IPS-20b (cell line): ENCODE measurements at regions not wholly inside any gene's neighbourhood (a gene's known extent, or its start where the extent isn't known, plus 50 kb on each side); places are given as distances from the start of the nearest gene placed in this dataset.
A peak's percentile ranks its signal among the peaks of the same experiment; 100 is the strongest.

ENCODE experiments used
- H3K27ac ChIP-seq: one replicate; pipeline ENCODE4 v1.5.1; 2013; ENCODE audit warnings: low read length
- H3K27me3 ChIP-seq: 2 replicates; pipeline ENCODE4 v1.6.1; 2013; ENCODE audit warnings: mild to moderate bottlenecking, low read length, inconsistent platforms; ENCODE audit not compliant: insufficient read depth
- H3K36me3 ChIP-seq: 2 replicates; pipeline ENCODE4 v1.6.1; 2013; ENCODE audit warnings: low read depth, mild to moderate bottlenecking, inconsistent platforms, low read length, moderate library complexity; ENCODE audit not compliant: insufficient read depth
- H3K4me1 ChIP-seq: 2 replicates; pipeline ENCODE4 v1.6.1; 2013; ENCODE audit warnings: mild to moderate bottlenecking, control low read depth, inconsistent platforms, low read length, moderate library complexity; ENCODE audit not compliant: insufficient read depth
- H3K4me3 ChIP-seq: 2 replicates; pipeline ENCODE4 v1.5.1; 2013; ENCODE audit warnings: mild to moderate bottlenecking, low read length, inconsistent platforms
- H3K9ac ChIP-seq: 2 replicates; pipeline ENCODE4 v1.6.1; 2013; ENCODE audit warnings: low read depth, mild to moderate bottlenecking, inconsistent platforms, low read length, moderate library complexity
- H3K9me3 ChIP-seq: 2 replicates; pipeline ENCODE4 v1.6.1; 2013; ENCODE audit warnings: mild to moderate bottlenecking, low read depth, low read length, inconsistent platforms; ENCODE audit not compliant: insufficient read depth

- Histone ChIP-seq H3K27me3 (no peaks in the 10 kb centered on the region), H3K9ac (no peak overlapping the region), H3K9me3 (no peaks in the 10 kb centered on the region), H3K4me1 (peaks cover 7% of the 10 kb centered on the region; the same call in 1 of the 2 replicates), H3K36me3 (no peaks in the 10 kb centered on the region), H3K4me3 (no peak overlapping the region), H3K27ac (no peak overlapping the region)
Observed at GRCh38 chr13:105365831-105366230, 1169.6 kb downstream of the EFNB2 start.

GRCh38 chr13:105365021-105365550 is 1170.4 kb downstream of the EFNB2 start:
- Histone ChIP-seq H3K27me3 (no peaks in the 10 kb centered on the region), H3K4me1 (peaks cover 11% of the 10 kb centered on the region; the same call in 1 of the 2 replicates), H3K9ac (no peak overlapping the region), H3K36me3 (no peaks in the 10 kb centered on the region), H3K9me3 (no peaks in the 10 kb centered on the region), H3K4me3 (no peak overlapping the region), H3K27ac (no peak overlapping the region)

GRCh38 chr13:105364191-105364590 is 1171.3 kb downstream of the EFNB2 start:
- Histone ChIP-seq H3K9ac (no peak overlapping the region), H3K4me1 (peaks cover 11% of the 10 kb centered on the region; the same call in 1 of the 2 replicates), H3K27ac (no peak overlapping the region), H3K9me3 (no peaks in the 10 kb centered on the region), H3K36me3 (no peaks in the 10 kb centered on the region), H3K4me3 (no peak overlapping the region), H3K27me3 (no peaks in the 10 kb centered on the region)

GRCh38 chr13:105363261-105364190 is 1171.9 kb downstream of the EFNB2 start:
- peaks cover 11% of the 10 kb centered on the region; the same call in 1 of the 2 replicates for H3K4me1 ChIP-seq
- no peak overlapping the region for H3K27ac ChIP-seq
- H3K9ac ChIP-seq: peak overlapping the region; percentile 10; the same call in 1 of the 2 replicates
- H3K9me3 ChIP-seq: no peaks in the 10 kb centered on the region; the same call in 1 of the 2 replicates
- no peak overlapping the region for H3K4me3 ChIP-seq
- no peaks in the 10 kb centered on the region for H3K27me3 ChIP-seq
- no peaks in the 10 kb centered on the region for H3K36me3 ChIP-seq

GRCh38 chr13:105353654-105354053 is 1181.8 kb downstream of the EFNB2 start:
- H3K36me3 ChIP-seq: no peaks in the 10 kb centered on the region
- no peaks in the 10 kb centered on the region; the same call in 1 of the 2 replicates for H3K9me3 ChIP-seq
- no peak overlapping the region for H3K27ac ChIP-seq
- H3K9ac ChIP-seq: no peak overlapping the region
- no peak overlapping the region for H3K4me3 ChIP-seq
- H3K4me1 ChIP-seq: no peaks in the 10 kb centered on the region
- no peaks in the 10 kb centered on the region for H3K27me3 ChIP-seq

GRCh38 chr13:105349082-105349723 is 1186.3 kb downstream of the EFNB2 start:
- H3K36me3 ChIP-seq: no peaks in the 10 kb centered on the region
- no peaks in the 10 kb centered on the region for H3K9me3 ChIP-seq
- H3K27me3 ChIP-seq: no peaks in the 10 kb centered on the region
- H3K4me1 ChIP-seq: no peaks in the 10 kb centered on the region
- no peak overlapping the region for H3K9ac ChIP-seq
- no peak overlapping the region for H3K4me3 ChIP-seq
- no peak overlapping the region for H3K27ac ChIP-seq

- Histone ChIP-seq H3K9ac (no peak overlapping the region), H3K36me3 (no peaks in the 10 kb centered on the region), H3K4me3 (no peak overlapping the region), H3K9me3 (no peaks in the 10 kb centered on the region), H3K4me1 (no peaks in the 10 kb centered on the region), H3K27ac (no peak overlapping the region), H3K27me3 (no peaks in the 10 kb centered on the region)
Observed at GRCh38 chr13:105346141-105346775, 1189.2 kb downstream of the EFNB2 start.

GRCh38 chr13:105345730-105346129 is 1189.7 kb downstream of the EFNB2 start:
- Histone ChIP-seq H3K36me3 (no peaks in the 10 kb centered on the region), H3K4me3 (no peak overlapping the region), H3K4me1 (no peaks in the 10 kb centered on the region), H3K9me3 (no peaks in the 10 kb centered on the region), H3K9ac (no peak overlapping the region), H3K27me3 (no peaks in the 10 kb centered on the region), H3K27ac (no peak overlapping the region)

GRCh38 chr13:105345131-105345530 is 1190.3 kb downstream of the EFNB2 start:
- H3K9ac ChIP-seq: no peak overlapping the region
- H3K27me3 ChIP-seq: no peaks in the 10 kb centered on the region
- H3K4me1 ChIP-seq: no peaks in the 10 kb centered on the region
- H3K9me3 ChIP-seq: no peaks in the 10 kb centered on the region
- no peak overlapping the region for H3K4me3 ChIP-seq
- H3K36me3 ChIP-seq: no peaks in the 10 kb centered on the region
- H3K27ac ChIP-seq: no peak overlapping the region

- Histone ChIP-seq H3K4me3 (no peak overlapping the region), H3K9me3 (no peaks in the 10 kb centered on the region), H3K4me1 (no peaks in the 10 kb centered on the region), H3K27me3 (no peaks in the 10 kb centered on the region), H3K27ac (no peak overlapping the region), H3K36me3 (no peaks in the 10 kb centered on the region), H3K9ac (no peak overlapping the region)
Observed at GRCh38 chr13:105343134-105343806, 1192.2 kb downstream of the EFNB2 start.

GRCh38 chr13:105342281-105342820 is 1193.1 kb downstream of the EFNB2 start:
- no peak overlapping the region for H3K4me3 ChIP-seq
- H3K36me3 ChIP-seq: no peaks in the 10 kb centered on the region
- no peak overlapping the region for H3K27ac ChIP-seq
- H3K4me1 ChIP-seq: no peaks in the 10 kb centered on the region
- no peaks in the 10 kb centered on the region for H3K27me3 ChIP-seq
- H3K9ac ChIP-seq: no peak overlapping the region
- H3K9me3 ChIP-seq: no peaks in the 10 kb centered on the region
